Prostate gland (tissue), 2 donors: ENCODE measurements at regions not wholly inside any gene's neighbourhood (a gene's known extent, or its start where the extent isn't known, plus 50 kb on each side); places are given as distances from the start of the nearest gene placed in this dataset.

Source experiments
- CTCF ChIP-seq, 4 experiments: fragments of 200-600 bp in 2 of 4; fragments of 450-650 bp in 2 of 4; sonication (generic) in 2 of 4; IDR thresholded peaks; 1 replicate in 3 of 4; 2 replicates in 1 of 4; pipeline ENCODE4 v1.5.1; 2016 to 2019; ENCODE audit warnings: antibody characterized with exemption in 4 of 4, mild to moderate bottlenecking in 2 of 4, moderate library complexity in 2 of 4
- POLR2A ChIP-seq: fragments of 450-650 bp; IDR thresholded peaks from one replicate; pipeline ENCODE4 v1.6.1; 2016; ENCODE audit warnings: antibody characterized with exemption, mild to moderate bottlenecking

DNA sequence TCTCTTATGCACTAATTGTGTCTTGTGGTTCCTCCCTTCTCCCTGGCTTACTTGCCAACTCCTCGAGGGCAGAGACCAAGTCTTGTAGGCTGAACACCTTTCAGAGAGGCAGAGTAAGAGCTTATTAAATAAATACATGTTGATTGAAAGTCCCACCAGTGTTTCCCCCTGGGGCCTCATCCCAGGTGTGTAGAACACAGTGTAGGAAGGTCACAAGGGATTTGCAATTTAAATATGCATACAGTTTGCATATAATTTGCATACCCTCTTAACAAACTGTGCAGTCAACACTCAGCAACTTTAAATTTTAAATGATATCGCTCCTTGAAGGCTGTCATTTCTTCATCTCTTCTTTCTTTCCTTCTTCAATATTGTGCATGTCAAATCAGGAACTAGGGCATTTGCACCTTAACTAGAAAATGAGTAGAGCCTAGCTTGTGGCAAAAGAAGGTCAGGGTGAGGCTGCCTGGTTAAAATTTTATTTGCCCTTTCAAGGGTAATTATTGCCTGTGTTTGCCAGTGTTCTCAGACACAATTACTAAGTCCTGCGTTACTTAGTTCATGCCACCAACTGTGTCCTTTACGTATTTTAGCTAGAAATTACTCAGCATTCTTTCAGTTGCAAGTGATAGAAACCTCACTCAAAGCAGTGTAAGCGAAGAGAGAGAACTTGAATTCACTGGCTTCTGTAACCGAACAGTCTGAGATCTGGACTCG is 465.7 kb downstream of the HAPSTR1 start:
- TF ChIP-seq CTCF (IDR thresholded peaks at IDR 0.05): no peak
- no peak for TF ChIP-seq POLR2A
